ENCODE measurements at regions not wholly inside any gene's neighbourhood (a gene's known extent, or its start where the extent isn't known, plus 50 kb on each side); places are given as distances from the start of the nearest gene placed in this dataset.

- DNase-seq (ENCODE audit: low spot score in 2 of 2): no peak
- 36 to 52% methylated on average over 3 of the region's 3 CpGs for WGBS, 2 donors
- TF ChIP-seq CTCF (IDR thresholded peaks at IDR 0.05) (no peak), POLR2A (IDR thresholded peaks at IDR 0.05) (no peak)
- intact Hi-C loops (cut with DNase I; ENCODE audit: low total_unique reads): no loop called here
- no peak overlapping the region for H3K4me3 ChIP-seq (ENCODE audit: low read depth, poor library complexity, severe bottlenecking)
Observed at GRCh38 chr13:97108530-97108900, 113.6 kb upstream of the MBNL2 start.

GRCh38 chr13:97109256-97109655, 112.9 kb upstream of the MBNL2 start:
- DNase-seq (ENCODE audit: low spot score in 2 of 2): no peak
- no peak overlapping the region for H3K4me3 ChIP-seq (ENCODE audit: low read depth, poor library complexity, severe bottlenecking)
- 40 to 46% methylated on average over 7 of the region's 7 CpGs for WGBS, 2 donors
- intact Hi-C loops (cut with DNase I; ENCODE audit: low total_unique reads): no loop called here
- TF ChIP-seq CTCF (IDR thresholded peaks at IDR 0.05) (no peak), POLR2A (IDR thresholded peaks at IDR 0.05) (no peak)

DNA sequence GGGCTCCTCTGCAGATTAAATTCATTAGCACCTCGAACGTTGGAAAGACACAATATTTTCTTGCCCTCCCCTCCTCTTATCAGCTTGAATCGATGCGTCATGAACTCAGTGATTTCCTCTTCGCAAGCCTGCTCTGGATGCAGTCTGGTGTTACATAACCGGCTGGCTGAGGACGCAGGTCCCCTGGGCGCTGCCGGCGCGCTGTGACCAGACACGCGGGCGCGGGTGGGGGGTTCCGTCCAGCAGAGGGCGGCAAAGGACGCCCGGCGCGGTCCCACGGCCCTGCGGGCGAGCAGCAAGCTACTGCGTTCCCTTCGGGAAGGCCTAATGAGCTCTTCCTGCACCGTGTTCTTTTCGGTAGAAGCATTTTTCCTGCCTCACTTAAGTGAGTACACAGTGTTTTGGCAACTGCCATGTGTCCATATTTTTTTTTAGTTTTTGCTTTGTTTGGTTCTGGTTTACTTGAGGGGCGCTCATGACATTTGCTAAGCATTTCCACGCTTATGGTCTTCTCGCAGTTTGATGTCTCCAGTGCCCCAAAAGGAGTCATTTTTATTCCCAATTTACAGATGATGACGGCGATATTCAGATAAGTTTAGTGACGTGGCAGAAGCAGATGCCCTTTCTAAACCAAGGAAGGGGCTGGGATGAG, 112.2 kb upstream of the MBNL2 start:
- TF ChIP-seq POLR2A (IDR thresholded peaks at IDR 0.05) (no peak), CTCF (IDR thresholded peaks at IDR 0.05) (peak in 2 of 3 donors; percentile 46 to 77)
- peak; percentile 89 to 98 for DNase-seq (ENCODE audit: low spot score in 2 of 2)
- no peak overlapping the region for H3K4me3 ChIP-seq (ENCODE audit: low read depth, poor library complexity, severe bottlenecking)
- intact Hi-C loops (cut with DNase I; ENCODE audit: low total_unique reads): loop anchor here (5.0 kb wide), 1 partner anchor 232 kb away; no protein-coding TSS in a partner anchor
- WGBS, 2 donors: 14 to 15% methylated on average over 33 to 34 of the region's 34 CpGs

DNA sequence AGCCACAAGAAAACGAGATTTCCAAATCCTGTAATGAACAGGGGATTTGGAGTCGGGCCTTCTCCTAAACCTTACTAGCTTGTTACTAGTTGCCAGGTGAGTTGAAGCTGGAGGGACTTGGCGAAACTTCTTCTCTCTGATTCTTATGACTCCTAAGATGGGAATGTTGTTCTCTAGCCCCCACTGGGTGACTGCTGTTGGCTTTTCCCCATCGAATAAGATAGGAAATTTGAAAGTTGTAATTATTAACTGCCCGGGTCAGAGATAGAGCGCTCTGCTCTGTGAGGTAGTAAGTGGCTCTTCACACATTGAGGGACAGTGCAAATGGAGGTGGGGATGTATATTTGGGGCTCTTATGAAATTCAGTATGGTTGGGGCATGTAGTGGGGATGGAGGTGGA, 111.2 kb upstream of the MBNL2 start:
- TF ChIP-seq CTCF (IDR thresholded peaks at IDR 0.05) (no peak), POLR2A (IDR thresholded peaks at IDR 0.05) (no peak)
- intact Hi-C loops (cut with DNase I; ENCODE audit: low total_unique reads): loop anchor here (5.0 kb wide), 1 partner anchor 231 kb away; no protein-coding TSS in a partner anchor
- no peak overlapping the region for H3K4me3 ChIP-seq (ENCODE audit: low read depth, poor library complexity, severe bottlenecking)
- 88 to 90% methylated on average over 6 of the region's 6 CpGs for WGBS, 2 donors
- no peak for DNase-seq (ENCODE audit: low spot score in 2 of 2)

- intact Hi-C loops (cut with DNase I; ENCODE audit: low total_unique reads): loop anchor here (5.0 kb wide), 1 partner anchor 231 kb away; no protein-coding TSS in a partner anchor
- WGBS, 2 donors: 87 to 89% methylated on average over 7 of the region's 7 CpGs
- DNase-seq (ENCODE audit: low spot score in 2 of 2): no peak
- no peak for TF ChIP-seq POLR2A (IDR thresholded peaks at IDR 0.05)
- no peak for TF ChIP-seq CTCF (IDR thresholded peaks at IDR 0.05)
- no peak overlapping the region for H3K4me3 ChIP-seq (ENCODE audit: low read depth, poor library complexity, severe bottlenecking)
Observed at GRCh38 chr13:97111756-97112155, 110.4 kb upstream of the MBNL2 start.

All from lower leg skin (tissue), 4 donors.